ENCODE measurements at regions not wholly inside any gene's neighbourhood (a gene's known extent, or its start where the extent isn't known, plus 50 kb on each side); places are given as distances from the start of the nearest gene placed in this dataset.

- H3K36me3 ChIP-seq (ENCODE audit: insufficient read depth, low read length) = no peaks in the 10 kb centered on the region
- no peak overlapping the region for H3K27ac ChIP-seq (ENCODE audit: low read depth, low read length, poor library complexity, severe bottlenecking)
- H3K4me3 ChIP-seq (ENCODE audit: low read depth, low read length, poor library complexity, severe bottlenecking) = no peak overlapping the region
- TF ChIP-seq, protein P1, sequence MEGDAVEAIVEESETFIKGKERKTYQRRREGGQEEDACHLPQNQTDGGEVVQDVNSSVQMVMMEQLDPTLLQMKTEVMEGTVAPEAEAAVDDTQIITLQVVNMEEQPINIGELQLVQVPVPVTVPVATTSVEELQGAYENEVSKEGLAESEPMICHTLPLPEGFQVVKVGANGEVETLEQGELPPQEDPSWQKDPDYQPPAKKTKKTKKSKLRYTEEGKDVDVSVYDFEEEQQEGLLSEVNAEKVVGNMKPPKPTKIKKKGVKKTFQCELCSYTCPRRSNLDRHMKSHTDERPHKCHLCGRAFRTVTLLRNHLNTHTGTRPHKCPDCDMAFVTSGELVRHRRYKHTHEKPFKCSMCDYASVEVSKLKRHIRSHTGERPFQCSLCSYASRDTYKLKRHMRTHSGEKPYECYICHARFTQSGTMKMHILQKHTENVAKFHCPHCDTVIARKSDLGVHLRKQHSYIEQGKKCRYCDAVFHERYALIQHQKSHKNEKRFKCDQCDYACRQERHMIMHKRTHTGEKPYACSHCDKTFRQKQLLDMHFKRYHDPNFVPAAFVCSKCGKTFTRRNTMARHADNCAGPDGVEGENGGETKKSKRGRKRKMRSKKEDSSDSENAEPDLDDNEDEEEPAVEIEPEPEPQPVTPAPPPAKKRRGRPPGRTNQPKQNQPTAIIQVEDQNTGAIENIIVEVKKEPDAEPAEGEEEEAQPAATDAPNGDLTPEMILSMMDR (IDR thresholded peaks at IDR 0.05; ENCODE audit: low read length) = no peak
- TF ChIP-seq EZH2 (IDR thresholded peaks at IDR 0.05; ENCODE audit: borderline replicate concordance, low read length) = no peak
- H3K4me2 ChIP-seq (ENCODE audit: low read length) = no peak overlapping the region
- H4K20me1 ChIP-seq (ENCODE audit: insufficient read depth, low read length) = no peaks in the 10 kb centered on the region
- no peaks in the 10 kb centered on the region for H3K9me2 ChIP-seq (ENCODE audit: low read depth, low read length)
- no peaks in the 10 kb centered on the region for H3K27me3 ChIP-seq (ENCODE audit: insufficient read depth, low read length)
- no peaks in the 10 kb centered on the region for H3K9me3 ChIP-seq (ENCODE audit: low read length)
- no peaks in the 10 kb centered on the region for H3F3A ChIP-seq (ENCODE audit: insufficient read depth, low read length)
- no peaks in the 10 kb centered on the region for H3K79me2 ChIP-seq (ENCODE audit: insufficient read depth, low read length)
- no peaks in the 10 kb centered on the region for H3K4me1 ChIP-seq (ENCODE audit: insufficient read depth, low read length, severe bottlenecking)
- no peak overlapping the region for H2AFZ ChIP-seq (ENCODE audit: low read length)
- no peak overlapping the region for H3K9ac ChIP-seq (ENCODE audit: low read length)
Measured at GRCh38 chr2:175518206-175518605, 336.7 kb upstream of the ATP5MC3 start.

DNA sequence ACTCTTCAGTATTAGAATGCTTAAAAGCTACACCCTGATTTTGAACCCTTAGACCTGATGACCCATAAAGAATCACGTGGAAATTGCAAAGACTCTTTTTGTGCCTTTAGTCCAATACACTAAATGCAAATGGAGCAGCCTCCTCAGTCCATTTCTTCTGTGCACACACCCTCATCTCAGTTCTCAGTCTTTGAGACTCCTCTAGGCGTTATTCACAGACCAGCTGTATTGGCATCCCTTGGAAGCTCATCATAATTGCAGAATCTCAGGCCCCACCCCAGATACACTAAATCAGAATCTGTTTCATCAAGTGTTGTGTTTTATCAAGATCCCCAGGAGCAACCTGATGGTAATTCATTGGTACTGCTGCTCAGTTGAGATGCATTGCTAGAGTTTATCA, 335.0 kb upstream of the ATP5MC3 start:
- no peak overlapping the region for H3K9ac ChIP-seq (ENCODE audit: low read length)
- no peak overlapping the region for H3K4me3 ChIP-seq (ENCODE audit: low read depth, low read length, poor library complexity, severe bottlenecking)
- H4K20me1 ChIP-seq (ENCODE audit: insufficient read depth, low read length) = no peaks in the 10 kb centered on the region
- no peaks in the 10 kb centered on the region for H3K36me3 ChIP-seq (ENCODE audit: insufficient read depth, low read length)
- no peak overlapping the region for H2AFZ ChIP-seq (ENCODE audit: low read length)
- H3K27ac ChIP-seq (ENCODE audit: low read depth, low read length, poor library complexity, severe bottlenecking) = no peak overlapping the region
- no peaks in the 10 kb centered on the region for H3K9me2 ChIP-seq (ENCODE audit: low read depth, low read length)
- H3K4me1 ChIP-seq (ENCODE audit: insufficient read depth, low read length, severe bottlenecking) = no peaks in the 10 kb centered on the region
- H3K4me2 ChIP-seq (ENCODE audit: low read length) = no peak overlapping the region
- no peaks in the 10 kb centered on the region for H3K27me3 ChIP-seq (ENCODE audit: insufficient read depth, low read length)
- H3K79me2 ChIP-seq (ENCODE audit: insufficient read depth, low read length) = no peaks in the 10 kb centered on the region
- H3F3A ChIP-seq (ENCODE audit: insufficient read depth, low read length) = no peaks in the 10 kb centered on the region
- no peak for TF ChIP-seq EZH2 (IDR thresholded peaks at IDR 0.05; ENCODE audit: borderline replicate concordance, low read length)
- TF ChIP-seq, protein P1 (IDR thresholded peaks at IDR 0.05; ENCODE audit: low read length) = no peak
- H3K9me3 ChIP-seq (ENCODE audit: low read length) = no peaks in the 10 kb centered on the region

DNA sequence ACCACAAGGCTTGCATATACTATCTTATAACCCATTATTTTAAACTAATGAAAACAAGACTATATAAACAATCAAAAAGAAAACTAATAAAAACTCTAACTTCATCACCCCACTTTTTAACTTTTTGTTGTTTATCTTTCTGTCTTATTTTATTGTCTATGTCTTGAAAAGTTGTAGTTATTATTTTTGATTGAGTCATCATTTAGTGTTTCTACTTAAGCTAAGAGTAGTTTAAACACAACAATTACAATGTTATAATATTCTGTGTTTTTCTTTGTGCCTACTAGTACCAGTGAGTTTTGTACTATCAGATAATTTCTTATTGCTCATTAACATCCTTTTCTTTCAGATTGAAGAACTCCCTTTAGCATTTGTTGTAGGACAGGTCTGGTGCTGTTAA, 318.7 kb upstream of the ATP5MC3 start:
- H3K4me1 ChIP-seq (ENCODE audit: insufficient read depth, low read length, severe bottlenecking) = no peaks in the 10 kb centered on the region
- no peak overlapping the region for H3K9ac ChIP-seq (ENCODE audit: low read length)
- no peaks in the 10 kb centered on the region for H3K9me3 ChIP-seq (ENCODE audit: low read length)
- no peaks in the 10 kb centered on the region for H3F3A ChIP-seq (ENCODE audit: insufficient read depth, low read length)
- no peaks in the 10 kb centered on the region for H4K20me1 ChIP-seq (ENCODE audit: insufficient read depth, low read length)
- no peak overlapping the region for H3K4me2 ChIP-seq (ENCODE audit: low read length)
- TF ChIP-seq, protein P1 (IDR thresholded peaks at IDR 0.05; ENCODE audit: low read length) = no peak
- no peak for TF ChIP-seq EZH2 (IDR thresholded peaks at IDR 0.05; ENCODE audit: borderline replicate concordance, low read length)
- no peaks in the 10 kb centered on the region for H3K27me3 ChIP-seq (ENCODE audit: insufficient read depth, low read length)
- no peak overlapping the region for H3K27ac ChIP-seq (ENCODE audit: low read depth, low read length, poor library complexity, severe bottlenecking)
- no peak overlapping the region for H3K4me3 ChIP-seq (ENCODE audit: low read depth, low read length, poor library complexity, severe bottlenecking)
- H2AFZ ChIP-seq (ENCODE audit: low read length) = no peak overlapping the region
- H3K9me2 ChIP-seq (ENCODE audit: low read depth, low read length) = no peaks in the 10 kb centered on the region
- no peaks in the 10 kb centered on the region for H3K36me3 ChIP-seq (ENCODE audit: insufficient read depth, low read length)
- no peaks in the 10 kb centered on the region for H3K79me2 ChIP-seq (ENCODE audit: insufficient read depth, low read length)
